Activated effector memory CD4-positive, alpha-beta T cell treated with anti-CD3 and anti-CD28 coated beads, Interleukin-2, amount 50 U/mL, for 16 hours (primary cell): ENCODE measurements at regions not wholly inside any gene's neighbourhood (a gene's known extent, or its start where the extent isn't known, plus 50 kb on each side); places are given as distances from the start of the nearest gene placed in this dataset.

Experiments used
- DNase-seq: peaks from one replicate; pipeline ENCODE4 v3.0.0-alpha.2; 2020

DNA sequence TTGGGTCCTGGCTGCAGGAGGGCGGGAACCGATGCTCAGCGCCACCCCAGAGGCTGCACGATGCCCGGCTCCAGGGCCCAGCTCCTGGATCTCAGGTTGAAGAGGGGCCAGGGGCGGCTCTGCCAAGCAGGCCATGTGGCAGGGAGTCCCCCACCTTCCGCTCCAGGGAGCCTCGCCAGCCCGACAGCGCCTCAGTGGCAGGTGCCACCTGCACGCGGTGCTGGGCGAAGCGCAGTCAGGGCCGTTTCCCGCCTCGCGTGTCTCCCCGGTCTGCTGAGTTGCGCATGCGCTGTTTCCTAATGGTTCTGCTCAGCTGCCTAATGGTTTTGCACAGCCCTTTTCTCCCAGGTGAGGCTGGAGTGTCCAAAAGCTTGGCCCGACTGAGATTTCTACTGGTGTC is 264.0 kb upstream of the OR11H1 start:
- DNase-seq, result peak; percentile 30
